Ovary (tissue), 7 donors: ENCODE measurements at regions not wholly inside any gene's neighbourhood (a gene's known extent, or its start where the extent isn't known, plus 50 kb on each side); places are given as distances from the start of the nearest gene placed in this dataset.

Experiments used
- DNase-seq, 5 donors: peaks; one replicate each; pipeline ENCODE4 v3.0.0-alpha.2; 2019 to 2020
- H3K27ac ChIP-seq, 2 donors: fragments of 200-600 bp; one replicate each; pipeline versions ENCODE4 v1.5.1 to v1.8.0; 2019 to 2022
- H3K27me3 ChIP-seq: fragments of 200-600 bp; one replicate; pipeline ENCODE4 v1.8.0; 2022
- H3K36me3 ChIP-seq: fragments of 200-600 bp; sonication (generic); one replicate; pipeline ENCODE4 v1.5.1; 2019
- H3K4me1 ChIP-seq: one replicate; pipeline ENCODE4 v1.8.1; 2013; ENCODE audit warnings: mild to moderate bottlenecking, moderate library complexity; ENCODE audit not compliant: insufficient read depth
- H3K4me3 ChIP-seq: fragments of 200-600 bp; sonication (generic); one replicate; pipeline ENCODE4 v1.5.1; 2017
- H3K9me3 ChIP-seq, 2 donors: fragments of 200-600 bp in 1 of 2; sonication (generic) in 1 of 2; one replicate each; pipeline versions ENCODE4 v1.5.1 to v1.8.1; 2013 to 2019; ENCODE audit warnings: mild to moderate bottlenecking in 1 of 2, moderate library complexity in 1 of 2
- EP300 ChIP-seq: sonication (generic); formaldehyde crosslinking; IDR thresholded peaks from one replicate; pipeline ENCODE4 v1.6.1; 2017; ENCODE audit warnings: antibody characterized with exemption
- POLR2A ChIP-seq: fragments of 450-650 bp; IDR thresholded peaks from one replicate; pipeline ENCODE4 v1.6.1; 2017; ENCODE audit warnings: antibody characterized with exemption, mild to moderate bottlenecking, moderate library complexity
- WGBS, 3 donors: extraction: QIAGEN DNeasy Blood & Tissue Kit in 1 of 3; methylation state at CpG; one replicate each; pipeline versions ENCODE4 v1.1.5 to v1.1.7; 2013 to 2017; 5-methylcytosine and 5-hydroxymethylcytosine counted together
- intact Hi-C, 4 donors: fragments of 100-400 bp; cut with DNase I; formaldehyde crosslinking; loops; one replicate each; pipeline versions ENCODE4 v1.11.0 to v1.15.1; 2022 to 2023
- TF ChIP-seq, protein P1 (sequence below), 3 donors: fragments of 450-650 bp in 2 of 3; fragments of 200-600 bp in 1 of 3; IDR thresholded peaks; one replicate each; pipeline versions ENCODE4 v1.5.1 to v1.8.0; 2016 to 2022; ENCODE audit warnings: antibody characterized with exemption in 3 of 3, mild to moderate bottlenecking in 1 of 3
- donor health status: DM: no; HTN: no; CAD: no; lungs with moderate emphysema.
- donor health status: DM: no; HTN: no; CAD: no.
- donor health status: Bipolar disorder and iron deficiency.
- donor health status: DM: no; HTN: no; CAD: no.
- donor health status: DM: yes; HTN: yes; CAD: no.

DNA sequence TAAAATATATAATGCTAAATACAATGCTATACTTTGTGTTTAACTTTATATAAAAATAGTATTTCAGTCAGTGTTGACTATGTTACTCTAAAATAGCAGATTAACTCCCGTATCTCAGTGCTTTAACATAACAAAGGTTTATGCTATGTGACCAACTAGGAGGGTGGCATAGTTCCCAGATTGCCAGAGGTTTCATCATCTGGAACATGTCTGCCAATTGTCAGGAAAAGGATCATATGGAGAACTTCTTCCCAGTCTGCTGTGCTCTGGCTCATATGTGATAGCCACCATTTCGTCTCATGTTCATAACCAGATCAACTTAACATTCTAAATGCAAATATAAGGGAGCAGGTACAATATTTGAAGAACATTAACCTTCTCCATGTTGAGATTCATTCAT is 720.2 kb downstream of the MCTP2 start:
- H3K9me3 ChIP-seq = no peaks in the 10 kb centered on the region
- no peak for TF ChIP-seq EP300
- TF ChIP-seq, protein P1, sequence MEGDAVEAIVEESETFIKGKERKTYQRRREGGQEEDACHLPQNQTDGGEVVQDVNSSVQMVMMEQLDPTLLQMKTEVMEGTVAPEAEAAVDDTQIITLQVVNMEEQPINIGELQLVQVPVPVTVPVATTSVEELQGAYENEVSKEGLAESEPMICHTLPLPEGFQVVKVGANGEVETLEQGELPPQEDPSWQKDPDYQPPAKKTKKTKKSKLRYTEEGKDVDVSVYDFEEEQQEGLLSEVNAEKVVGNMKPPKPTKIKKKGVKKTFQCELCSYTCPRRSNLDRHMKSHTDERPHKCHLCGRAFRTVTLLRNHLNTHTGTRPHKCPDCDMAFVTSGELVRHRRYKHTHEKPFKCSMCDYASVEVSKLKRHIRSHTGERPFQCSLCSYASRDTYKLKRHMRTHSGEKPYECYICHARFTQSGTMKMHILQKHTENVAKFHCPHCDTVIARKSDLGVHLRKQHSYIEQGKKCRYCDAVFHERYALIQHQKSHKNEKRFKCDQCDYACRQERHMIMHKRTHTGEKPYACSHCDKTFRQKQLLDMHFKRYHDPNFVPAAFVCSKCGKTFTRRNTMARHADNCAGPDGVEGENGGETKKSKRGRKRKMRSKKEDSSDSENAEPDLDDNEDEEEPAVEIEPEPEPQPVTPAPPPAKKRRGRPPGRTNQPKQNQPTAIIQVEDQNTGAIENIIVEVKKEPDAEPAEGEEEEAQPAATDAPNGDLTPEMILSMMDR (IDR thresholded peaks at IDR 0.05) = no peak
- TF ChIP-seq POLR2A = no peak
- intact Hi-C loops = no loop called here

DNA sequence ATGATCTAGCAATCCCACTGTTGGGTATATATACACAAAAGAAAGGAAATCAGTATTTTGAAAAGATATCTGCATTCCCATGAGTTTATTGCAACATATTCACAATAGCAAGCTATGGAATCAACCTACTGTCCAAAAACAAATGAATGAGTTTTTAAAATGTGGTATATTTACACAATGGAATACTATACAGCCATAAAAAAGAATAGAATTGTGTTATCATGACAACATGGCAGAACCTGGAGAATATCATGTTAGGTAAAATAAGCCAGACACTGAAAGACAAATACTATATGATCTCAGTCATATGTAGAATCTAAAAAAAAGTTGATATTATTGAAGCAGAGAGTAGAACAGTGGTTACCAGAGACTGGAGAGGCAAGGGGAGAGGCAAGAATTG is 732.6 kb downstream of the MCTP2 start:
- no peak for DNase-seq
- Histone ChIP-seq H3K36me3 (no peaks in the 10 kb centered on the region), H3K4me1 (no peaks in the 10 kb centered on the region), H3K27ac (no peak overlapping the region), H3K27me3 (no peaks in the 10 kb centered on the region), H3K9me3 (no peaks in the 10 kb centered on the region), H3K4me3 (no peak overlapping the region)
- intact Hi-C loops = no loop called here
- TF ChIP-seq, protein P1 (IDR thresholded peaks at IDR 0.05) = no peak
- no peak for TF ChIP-seq EP300
- no peak for TF ChIP-seq POLR2A

More for the DNA sequence above, 720.2 kb downstream of the MCTP2 start:
- no peaks in the 10 kb centered on the region for H3K36me3 ChIP-seq
- H3K27ac ChIP-seq = no peak overlapping the region
- no peak overlapping the region for H3K4me3 ChIP-seq
- DNase-seq = no peak
- H3K27me3 ChIP-seq = no peaks in the 10 kb centered on the region
- WGBS, 3 donors = 73 to 80% (median 77%) methylated on average over 2 of the region's 2 CpGs
- H3K4me1 ChIP-seq = no peaks in the 10 kb centered on the region

GRCh38 chr15:94965593-94965992 is 734.2 kb downstream of the MCTP2 start:
- DNase-seq = no peak
- no peaks in the 10 kb centered on the region for H3K4me1 ChIP-seq
- no peak overlapping the region for H3K4me3 ChIP-seq
- WGBS, 3 donors = 29 to 41% (median 40%) methylated on average over 3 of the region's 3 CpGs
- intact Hi-C loops = no loop called here
- no peaks in the 10 kb centered on the region for H3K36me3 ChIP-seq
- H3K27me3 ChIP-seq = no peaks in the 10 kb centered on the region
- H3K9me3 ChIP-seq = no peaks in the 10 kb centered on the region
- no peak for TF ChIP-seq POLR2A
- TF ChIP-seq, protein P1 (IDR thresholded peaks at IDR 0.05) = no peak
- TF ChIP-seq EP300 = no peak
- H3K27ac ChIP-seq = no peak overlapping the region

DNA sequence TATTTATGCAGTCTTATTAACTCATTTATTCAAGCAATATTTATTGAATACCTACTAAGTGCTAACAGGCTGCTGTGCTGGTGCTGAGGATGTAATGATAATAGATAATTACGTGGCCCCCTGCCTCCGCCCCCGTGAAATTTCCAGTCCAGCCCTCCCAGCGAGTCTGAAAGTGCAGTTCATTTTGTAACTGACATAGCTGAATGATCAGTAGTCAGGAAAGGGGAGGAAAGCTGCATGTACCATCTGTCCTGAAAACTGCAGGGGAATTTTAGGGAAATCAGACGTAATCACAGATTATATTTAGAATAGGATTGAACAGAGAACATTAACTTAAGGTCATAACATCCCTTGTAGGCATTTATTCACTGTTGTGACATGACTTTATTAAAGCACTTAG is 736.8 kb downstream of the MCTP2 start:
- H3K27me3 ChIP-seq = no peaks in the 10 kb centered on the region
- 66 to 80% (median 68%) methylated on average over 5 of the region's 5 CpGs for WGBS, 3 donors
- DNase-seq = peak in 1 of 5 donors; percentile 20
- no peaks in the 10 kb centered on the region for H3K9me3 ChIP-seq
- H3K36me3 ChIP-seq = no peaks in the 10 kb centered on the region
- TF ChIP-seq POLR2A (no peak), EP300 (no peak)
- TF ChIP-seq, protein P1 (IDR thresholded peaks at IDR 0.05) = no peak
- no peaks in the 10 kb centered on the region for H3K4me1 ChIP-seq
- no peak overlapping the region for H3K27ac ChIP-seq
- intact Hi-C loops = no loop called here
- no peak overlapping the region for H3K4me3 ChIP-seq

- intact Hi-C loops = no loop called here
- Histone ChIP-seq H3K27me3 (no peaks in the 10 kb centered on the region), H3K36me3 (no peaks in the 10 kb centered on the region), H3K9me3 (no peaks in the 10 kb centered on the region), H3K4me1 (no peaks in the 10 kb centered on the region), H3K4me3 (no peak overlapping the region), H3K27ac (no peak overlapping the region)
- DNase-seq = no peak
- TF ChIP-seq EP300 (no peak), POLR2A (no peak)
- TF ChIP-seq, protein P1 (IDR thresholded peaks at IDR 0.05) = no peak
- whole genome bisulfite sequencing, 3 donors = 92 to 95% (median 95%) methylated on average over 1 of the region's 1 CpG
Observed at GRCh38 chr15:94970096-94970495, 738.7 kb downstream of the MCTP2 start.
